SW480 (cell line): ENCODE measurements at regions not wholly inside any gene's neighbourhood (a gene's known extent, or its start where the extent isn't known, plus 50 kb on each side); places are given as distances from the start of the nearest gene placed in this dataset.

Experiments used
- DNase-seq: peaks from one replicate; pipeline ENCODE4 v3.0.0-alpha.2; 2016; ENCODE audit warnings: low spot score

GRCh38 chr11:76298255-76298654, 82.7 kb downstream of the THAP12 start:
- DNase-seq = no peak

DNA sequence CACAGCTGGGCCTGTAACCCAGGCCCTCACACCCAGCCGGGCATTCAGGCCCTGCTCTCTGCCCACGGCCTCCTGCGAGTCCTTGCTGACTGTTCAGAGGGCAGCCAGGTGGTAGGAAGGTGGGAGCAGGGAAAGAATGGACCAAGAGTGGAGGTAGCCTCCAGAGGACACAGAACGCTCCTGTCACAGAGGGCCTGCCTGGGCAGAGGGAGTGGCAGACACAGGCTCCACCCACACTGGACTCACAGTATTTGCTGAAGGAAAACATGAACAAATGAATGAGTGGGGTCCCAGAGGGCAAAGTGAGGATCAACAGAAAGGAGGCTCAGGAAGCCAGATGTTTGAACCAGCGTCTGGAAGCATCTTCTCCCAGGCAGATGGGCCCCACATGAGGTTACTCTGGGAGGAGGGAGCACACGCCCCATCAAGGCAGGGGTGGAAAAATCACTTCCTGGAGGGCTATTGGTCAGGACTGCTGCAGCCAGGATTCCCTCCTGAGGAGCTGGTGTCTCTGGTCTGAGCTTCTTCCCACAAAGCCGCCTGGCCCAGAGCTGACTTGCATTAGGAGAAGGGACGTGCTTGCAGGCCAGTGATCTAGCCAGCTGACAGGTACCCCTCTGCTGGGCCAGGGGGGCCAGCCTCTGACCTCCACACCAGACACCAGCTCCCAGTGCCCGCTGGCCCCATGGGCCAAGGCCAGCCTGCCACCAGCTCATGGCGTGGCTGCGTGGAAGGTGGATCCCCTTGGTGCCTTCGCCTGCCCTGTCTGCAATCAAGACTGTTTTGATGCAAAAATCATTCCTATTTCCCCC, 84.0 kb downstream of the THAP12 start:
- DNase-seq = no peak

DNA sequence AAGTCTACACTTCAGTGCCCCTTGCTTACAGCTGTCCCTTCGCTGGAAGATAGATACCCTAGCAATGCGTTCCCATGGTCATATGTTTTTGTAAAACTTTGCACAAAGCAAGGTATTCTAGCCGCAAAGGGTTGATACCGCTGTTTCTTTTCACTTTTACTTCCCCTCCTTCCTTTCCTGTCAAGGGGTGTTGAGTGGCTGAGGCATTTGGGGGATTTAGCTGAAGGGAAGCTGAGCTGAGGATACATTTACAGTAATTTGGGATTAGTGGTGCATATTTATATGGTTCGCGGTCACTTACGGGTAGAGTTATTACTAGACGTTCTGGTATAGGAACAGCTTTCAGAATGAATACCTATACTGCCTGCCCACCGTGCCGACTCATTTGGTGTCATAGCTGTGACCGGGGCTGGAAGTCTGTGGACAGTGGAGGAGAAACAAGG, 86.9 kb upstream of the WNT11 start:
- no peak for DNase-seq

DNA sequence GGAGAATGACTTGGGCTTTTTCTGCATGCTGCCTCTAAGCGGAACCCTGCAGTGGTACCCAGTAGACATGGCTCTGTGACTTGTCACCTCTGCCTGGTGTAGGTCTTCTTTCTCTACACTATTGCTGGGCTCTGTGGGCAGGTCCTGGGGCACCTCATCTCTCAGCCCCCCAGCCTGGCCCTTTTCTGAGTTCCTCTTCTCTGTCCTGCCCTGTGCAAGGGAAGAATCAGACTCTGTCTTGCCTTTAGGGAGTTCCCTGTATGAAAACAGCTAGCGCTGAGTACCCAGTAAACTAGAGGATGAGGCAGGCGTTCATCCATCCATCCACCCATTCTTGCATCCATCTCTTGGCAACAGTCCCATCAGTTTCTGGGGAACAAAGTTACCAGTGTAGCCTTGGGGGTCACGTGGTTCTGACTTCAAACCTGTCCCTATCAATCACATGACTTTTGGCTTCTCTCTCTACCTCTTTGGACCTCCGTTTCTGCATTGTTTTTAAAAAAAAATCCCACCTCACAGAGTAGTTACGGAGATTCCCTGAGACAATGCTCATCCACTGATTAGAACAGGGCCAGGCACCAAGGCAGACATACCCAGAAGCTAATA, 86.4 kb upstream of the WNT11 start:
- DNase-seq = no peak

GRCh38 chr11:76291576-76292526, 85.5 kb upstream of the WNT11 start:
- DNase-seq = peak; percentile 78

GRCh38 chr11:76288166-76288980, 82.1 kb upstream of the WNT11 start:
- DNase-seq = no peak

GRCh38 chr11:76287227-76287626, 80.9 kb upstream of the WNT11 start:
- DNase-seq = no peak

GRCh38 chr11:76285397-76286104, 79.2 kb upstream of the WNT11 start:
- DNase-seq = no peak

DNA sequence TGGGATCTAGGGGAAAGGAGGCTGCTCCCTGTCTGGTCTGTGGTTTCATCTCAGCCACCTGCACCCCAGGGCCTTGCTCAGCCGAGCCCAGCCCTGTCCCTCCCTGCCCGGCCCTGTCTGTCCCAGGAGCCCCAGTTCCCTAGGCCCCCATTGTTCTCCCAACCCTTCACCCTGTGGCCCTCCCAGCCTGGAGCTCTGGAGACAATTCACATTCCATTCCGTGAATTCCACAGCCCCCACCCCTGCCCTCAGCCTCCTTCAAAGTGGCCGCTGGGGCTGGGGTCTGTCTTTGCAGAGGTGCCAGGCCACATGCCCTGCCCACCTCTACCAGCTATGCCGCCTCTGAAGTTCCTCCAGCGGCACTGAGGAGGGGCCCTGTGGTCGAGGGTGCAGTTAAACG, 77.9 kb upstream of the WNT11 start:
- DNase-seq = peak; percentile 16

- DNase-seq = no peak
Observed at GRCh38 chr11:76282811-76283595, 76.7 kb upstream of the WNT11 start.

- DNase-seq = no peak
Observed at GRCh38 chr11:76282172-76282571, 75.9 kb upstream of the WNT11 start.

- no peak for DNase-seq
Observed at GRCh38 chr11:76281558-76281906, 75.2 kb upstream of the WNT11 start.

- DNase-seq = no peak
Observed at GRCh38 chr11:76280882-76281557, 74.7 kb upstream of the WNT11 start.

GRCh38 chr11:76280151-76280881, 74.0 kb upstream of the WNT11 start:
- no peak for DNase-seq

- no peak for DNase-seq
Observed at GRCh38 chr11:76279646-76280045, 73.3 kb upstream of the WNT11 start.

- no peak for DNase-seq
Observed at GRCh38 chr11:76279038-76279437, 72.7 kb upstream of the WNT11 start.

DNA sequence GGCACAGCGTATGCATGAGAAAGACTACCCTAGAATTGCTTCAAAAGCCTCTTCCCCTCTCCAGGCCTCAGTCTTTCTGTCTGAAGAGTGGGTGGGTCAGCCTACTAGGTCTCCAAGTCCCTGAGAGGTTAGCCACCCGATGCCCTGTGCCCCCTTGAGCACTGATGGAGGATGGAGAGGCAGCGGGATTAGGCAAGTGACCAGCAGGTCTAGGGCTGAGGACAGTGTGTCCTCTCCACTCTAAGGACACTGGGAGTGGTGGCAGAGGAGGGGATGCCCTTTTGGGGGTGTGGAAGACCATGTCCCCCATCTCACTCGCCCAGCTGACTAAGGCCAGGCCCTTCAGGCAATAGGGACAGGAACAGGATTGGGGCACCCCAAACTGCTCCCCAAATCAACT, 72.2 kb upstream of the WNT11 start:
- no peak for DNase-seq

GRCh38 chr11:76277298-76278175, 71.2 kb upstream of the WNT11 start:
- no peak for DNase-seq
